ENCODE measurements at regions not wholly inside any gene's neighbourhood (a gene's known extent, or its start where the extent isn't known, plus 50 kb on each side); places are given as distances from the start of the nearest gene placed in this dataset.

DNA sequence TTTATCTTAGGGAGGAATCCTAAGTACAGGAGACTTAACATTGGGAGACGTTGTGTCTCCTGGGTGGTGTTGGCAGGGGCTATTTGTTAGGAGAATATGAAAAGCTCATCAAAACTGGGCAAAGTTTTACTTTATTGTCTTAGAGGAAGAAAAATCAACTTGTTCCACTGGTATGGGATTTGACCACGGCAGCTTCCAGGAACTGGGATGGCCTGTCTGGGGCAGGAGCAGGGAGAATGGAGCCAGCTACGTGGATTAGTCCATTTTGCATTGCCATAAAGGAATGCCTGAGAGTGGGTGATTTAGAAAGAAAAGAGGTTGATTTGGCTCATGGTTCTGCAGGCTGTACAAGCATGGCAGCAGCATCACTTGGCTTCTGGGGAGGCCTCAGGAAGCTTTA, 198.4 kb downstream of the ADAMTS15 start:
- no peaks in the 10 kb centered on the region for H4K20me1 ChIP-seq (ENCODE audit: insufficient read depth, low read length)
- H3K9ac ChIP-seq (ENCODE audit: low read depth, low read length): no peak overlapping the region
- H3K4me2 ChIP-seq (ENCODE audit: insufficient read depth, low read length): no peak overlapping the region
- H2AFZ ChIP-seq (ENCODE audit: low read depth, low read length): no peak overlapping the region
- no peak for TF ChIP-seq EZH2 (IDR thresholded peaks at IDR 0.05; ENCODE audit: borderline replicate concordance, low read depth, low read length, severe bottlenecking)
- no peaks in the 10 kb centered on the region for H3K4me1 ChIP-seq (ENCODE audit: insufficient read depth, low read length)
- H3K27me3 ChIP-seq (ENCODE audit: insufficient read depth, low read length, poor library complexity): no peaks in the 10 kb centered on the region
- no peak overlapping the region for H3K4me3 ChIP-seq (ENCODE audit: low read depth in 1 of 2, low read length in 2 of 2)
- no peak for DNase-seq
- ATAC-seq (ENCODE audit: insufficient read depth, low read depth): no peak
- no peak overlapping the region for H3K27ac ChIP-seq (ENCODE audit: low read length)
- no peaks in the 10 kb centered on the region for H3K9me3 ChIP-seq (ENCODE audit: insufficient read depth, low read length, severe bottlenecking)
- H3K79me2 ChIP-seq (ENCODE audit: insufficient read depth, low read length): no peaks in the 10 kb centered on the region
- no peaks in the 10 kb centered on the region for H3K36me3 ChIP-seq (ENCODE audit: insufficient read depth, low read length)

DNA sequence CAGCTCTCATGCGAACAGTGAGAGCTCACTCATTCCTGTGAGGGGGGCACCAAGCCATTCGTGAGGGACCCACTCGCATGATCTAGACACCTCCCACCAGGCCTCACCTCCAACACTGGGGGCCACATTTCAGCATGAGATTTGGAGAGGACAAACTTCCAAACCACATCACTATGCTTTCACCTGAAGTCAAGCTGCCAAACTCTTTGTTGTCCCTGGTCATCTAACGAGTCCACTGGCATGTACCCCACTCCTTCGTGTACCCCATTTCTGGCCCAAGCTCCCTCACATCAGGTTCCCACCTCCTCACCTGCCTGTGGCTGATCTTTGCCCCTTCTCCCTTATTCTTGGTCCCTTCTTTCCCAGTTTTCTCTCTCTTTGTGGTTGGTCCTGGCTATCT, 198.9 kb downstream of the ADAMTS15 start:
- H3K36me3 ChIP-seq (ENCODE audit: insufficient read depth, low read length): no peaks in the 10 kb centered on the region
- H3K27me3 ChIP-seq (ENCODE audit: insufficient read depth, low read length, poor library complexity): no peaks in the 10 kb centered on the region
- H3K9ac ChIP-seq (ENCODE audit: low read depth, low read length): no peak overlapping the region
- no peaks in the 10 kb centered on the region for H3K79me2 ChIP-seq (ENCODE audit: insufficient read depth, low read length)
- H4K20me1 ChIP-seq (ENCODE audit: insufficient read depth, low read length): no peaks in the 10 kb centered on the region
- no peak overlapping the region for H3K4me2 ChIP-seq (ENCODE audit: insufficient read depth, low read length)
- no peaks in the 10 kb centered on the region for H3K4me1 ChIP-seq (ENCODE audit: insufficient read depth, low read length)
- no peak overlapping the region for H3K4me3 ChIP-seq (ENCODE audit: low read depth in 1 of 2, low read length in 2 of 2)
- no peak overlapping the region for H3K27ac ChIP-seq (ENCODE audit: low read length)
- H2AFZ ChIP-seq (ENCODE audit: low read depth, low read length): no peak overlapping the region
- DNase-seq: no peak
- H3K9me3 ChIP-seq (ENCODE audit: insufficient read depth, low read length, severe bottlenecking): no peaks in the 10 kb centered on the region
- ATAC-seq (ENCODE audit: insufficient read depth, low read depth): no peak
- TF ChIP-seq, protein P1, sequence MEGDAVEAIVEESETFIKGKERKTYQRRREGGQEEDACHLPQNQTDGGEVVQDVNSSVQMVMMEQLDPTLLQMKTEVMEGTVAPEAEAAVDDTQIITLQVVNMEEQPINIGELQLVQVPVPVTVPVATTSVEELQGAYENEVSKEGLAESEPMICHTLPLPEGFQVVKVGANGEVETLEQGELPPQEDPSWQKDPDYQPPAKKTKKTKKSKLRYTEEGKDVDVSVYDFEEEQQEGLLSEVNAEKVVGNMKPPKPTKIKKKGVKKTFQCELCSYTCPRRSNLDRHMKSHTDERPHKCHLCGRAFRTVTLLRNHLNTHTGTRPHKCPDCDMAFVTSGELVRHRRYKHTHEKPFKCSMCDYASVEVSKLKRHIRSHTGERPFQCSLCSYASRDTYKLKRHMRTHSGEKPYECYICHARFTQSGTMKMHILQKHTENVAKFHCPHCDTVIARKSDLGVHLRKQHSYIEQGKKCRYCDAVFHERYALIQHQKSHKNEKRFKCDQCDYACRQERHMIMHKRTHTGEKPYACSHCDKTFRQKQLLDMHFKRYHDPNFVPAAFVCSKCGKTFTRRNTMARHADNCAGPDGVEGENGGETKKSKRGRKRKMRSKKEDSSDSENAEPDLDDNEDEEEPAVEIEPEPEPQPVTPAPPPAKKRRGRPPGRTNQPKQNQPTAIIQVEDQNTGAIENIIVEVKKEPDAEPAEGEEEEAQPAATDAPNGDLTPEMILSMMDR (IDR thresholded peaks at IDR 0.05; ENCODE audit: borderline replicate concordance, extremely low read depth, low read length, poor library complexity, severe bottlenecking): no peak
- TF ChIP-seq EZH2 (IDR thresholded peaks at IDR 0.05; ENCODE audit: borderline replicate concordance, low read depth, low read length, severe bottlenecking): no peak

DNA sequence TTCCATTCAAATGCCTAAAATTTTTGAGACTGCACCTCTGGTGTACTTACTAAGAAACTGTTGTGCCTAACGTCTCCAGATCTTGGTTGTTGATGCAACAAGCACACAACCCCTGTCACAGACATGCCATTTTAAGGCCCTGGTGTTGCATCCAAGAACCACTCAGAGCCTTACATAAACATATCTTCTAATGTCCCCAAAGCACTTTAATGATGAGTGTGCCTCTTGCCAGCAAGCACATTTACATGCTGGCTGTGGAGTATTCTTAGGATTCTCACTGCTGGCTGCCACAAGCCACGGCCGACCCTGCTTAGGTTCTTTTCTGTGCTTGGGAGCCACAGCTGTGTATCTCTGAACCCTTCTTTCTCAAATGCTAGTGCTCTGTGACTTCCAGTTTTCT, 201.4 kb downstream of the ADAMTS15 start:
- DNase-seq: no peak
- TF ChIP-seq, protein P1 (IDR thresholded peaks at IDR 0.05; ENCODE audit: borderline replicate concordance, extremely low read depth, low read length, poor library complexity, severe bottlenecking): no peak
- no peak for TF ChIP-seq EZH2 (IDR thresholded peaks at IDR 0.05; ENCODE audit: borderline replicate concordance, low read depth, low read length, severe bottlenecking)
- Histone ChIP-seq H3K79me2 (ENCODE audit: insufficient read depth, low read length) (no peaks in the 10 kb centered on the region), H3K36me3 (ENCODE audit: insufficient read depth, low read length) (no peaks in the 10 kb centered on the region), H3K4me1 (ENCODE audit: insufficient read depth, low read length) (no peaks in the 10 kb centered on the region), H3K27ac (ENCODE audit: low read length) (no peak overlapping the region), H3K4me2 (ENCODE audit: insufficient read depth, low read length) (no peak overlapping the region), H3K9me3 (ENCODE audit: insufficient read depth, low read length, severe bottlenecking) (no peaks in the 10 kb centered on the region), H4K20me1 (ENCODE audit: insufficient read depth, low read length) (no peaks in the 10 kb centered on the region), H2AFZ (ENCODE audit: low read depth, low read length) (no peak overlapping the region), H3K4me3 (ENCODE audit: low read depth in 1 of 2, low read length in 2 of 2) (no peak overlapping the region), H3K9ac (ENCODE audit: low read depth, low read length) (no peak overlapping the region), H3K27me3 (ENCODE audit: insufficient read depth, low read length, poor library complexity) (no peaks in the 10 kb centered on the region)
- ATAC-seq (ENCODE audit: insufficient read depth, low read depth): no peak

DNA sequence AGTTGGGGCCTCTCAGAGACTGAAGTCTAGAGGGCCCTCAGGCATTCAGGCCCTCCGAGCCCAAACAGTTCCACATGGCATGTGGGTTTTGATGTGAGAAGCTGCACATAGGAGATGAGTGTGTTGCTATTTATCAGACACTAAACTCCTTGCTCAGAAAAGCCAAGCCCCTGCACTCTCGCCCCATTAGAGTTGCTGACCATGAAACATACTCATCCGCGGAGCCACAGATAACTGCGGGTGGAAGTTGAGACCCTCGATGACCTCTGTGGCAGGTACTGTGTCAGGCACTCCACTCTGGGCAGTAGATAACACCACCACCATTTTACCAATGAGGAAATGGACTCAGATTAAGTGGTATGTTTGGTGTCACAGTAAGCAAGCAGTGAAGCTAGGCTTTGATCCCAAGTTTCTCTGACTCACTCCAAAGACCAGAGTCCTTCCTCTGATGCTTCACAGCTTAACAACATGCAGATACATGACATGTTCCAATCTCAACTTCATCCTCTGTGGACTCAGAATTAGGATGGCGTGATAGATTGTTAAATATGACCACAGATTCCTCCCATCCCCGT, 202.1 kb downstream of the ADAMTS15 start:
- no peak overlapping the region for H2AFZ ChIP-seq (ENCODE audit: low read depth, low read length)
- no peak overlapping the region for H3K4me3 ChIP-seq (ENCODE audit: low read depth in 1 of 2, low read length in 2 of 2)
- H3K9me3 ChIP-seq (ENCODE audit: insufficient read depth, low read length, severe bottlenecking): no peaks in the 10 kb centered on the region
- no peak overlapping the region for H3K9ac ChIP-seq (ENCODE audit: low read depth, low read length)
- H3K27ac ChIP-seq (ENCODE audit: low read length): no peak overlapping the region
- no peaks in the 10 kb centered on the region for H4K20me1 ChIP-seq (ENCODE audit: insufficient read depth, low read length)
- no peaks in the 10 kb centered on the region for H3K4me1 ChIP-seq (ENCODE audit: insufficient read depth, low read length)
- DNase-seq: no peak
- no peak for ATAC-seq (ENCODE audit: insufficient read depth, low read depth)
- H3K4me2 ChIP-seq (ENCODE audit: insufficient read depth, low read length): no peak overlapping the region
- H3K27me3 ChIP-seq (ENCODE audit: insufficient read depth, low read length, poor library complexity): no peaks in the 10 kb centered on the region
- TF ChIP-seq EZH2 (IDR thresholded peaks at IDR 0.05; ENCODE audit: borderline replicate concordance, low read depth, low read length, severe bottlenecking): no peak
- TF ChIP-seq, protein P1 (IDR thresholded peaks at IDR 0.05; ENCODE audit: borderline replicate concordance, extremely low read depth, low read length, poor library complexity, severe bottlenecking): no peak
- H3K36me3 ChIP-seq (ENCODE audit: insufficient read depth, low read length): no peaks in the 10 kb centered on the region
- H3K79me2 ChIP-seq (ENCODE audit: insufficient read depth, low read length): no peaks in the 10 kb centered on the region
